ENCODE measurements at regions not wholly inside any gene's neighbourhood (a gene's known extent, or its start where the extent isn't known, plus 50 kb on each side); places are given as distances from the start of the nearest gene placed in this dataset.

DNA sequence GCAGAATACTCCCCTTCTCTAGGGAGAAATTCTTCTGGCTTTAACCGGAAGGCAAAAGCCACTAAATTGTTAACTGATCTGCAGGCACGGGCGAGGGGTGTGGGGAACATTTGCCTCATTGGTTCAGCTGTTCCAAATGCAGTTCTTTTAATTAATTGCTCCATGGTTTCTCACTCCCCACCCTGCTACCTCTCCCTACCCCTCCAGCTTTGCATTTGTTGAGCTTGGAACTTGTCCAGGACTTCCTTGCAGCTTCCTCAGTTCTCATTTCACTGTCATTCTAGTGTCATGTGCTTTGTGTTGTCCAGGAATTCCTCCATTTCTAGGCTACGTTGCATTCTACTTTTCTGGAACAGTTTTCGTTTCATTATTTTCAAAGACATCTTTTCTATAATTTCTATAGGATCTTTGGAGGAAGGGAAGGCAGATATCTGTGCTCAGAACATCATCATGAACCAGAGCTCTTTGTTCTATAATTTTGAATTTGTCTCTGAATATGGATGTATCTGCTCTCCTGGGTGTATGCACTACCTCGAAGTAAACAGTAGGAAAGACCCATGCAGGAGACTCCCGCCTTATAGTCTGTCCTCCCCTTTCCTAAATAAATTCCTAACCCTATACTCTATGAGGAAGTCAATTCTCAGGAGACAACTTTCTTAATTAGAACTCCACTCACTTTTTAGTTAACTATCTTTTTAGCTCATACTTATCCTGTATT lies 132.4 kb upstream of the LMO4 start:
- DNase-seq, result no peak

DNA sequence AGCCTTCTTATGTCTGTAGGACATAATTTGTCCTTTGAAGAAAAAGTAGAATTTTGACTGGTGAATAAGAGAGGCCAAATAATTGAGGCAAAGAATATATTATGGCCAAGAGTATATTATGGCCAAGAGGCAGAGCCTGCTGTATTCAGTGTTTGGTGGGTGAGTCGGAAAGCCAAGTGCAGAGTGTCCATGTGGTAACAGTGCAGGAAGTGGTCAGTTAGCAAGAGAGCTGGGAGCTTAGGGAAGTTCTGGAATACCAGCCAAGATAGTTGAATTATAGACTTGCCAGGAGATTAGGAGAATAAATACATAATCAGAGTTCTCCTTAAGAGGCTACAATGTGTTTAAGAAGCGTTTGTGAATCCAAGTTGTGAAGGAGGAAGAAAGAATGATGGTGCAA lies 131.5 kb upstream of the LMO4 start:
- no peak for DNase-seq

DNA sequence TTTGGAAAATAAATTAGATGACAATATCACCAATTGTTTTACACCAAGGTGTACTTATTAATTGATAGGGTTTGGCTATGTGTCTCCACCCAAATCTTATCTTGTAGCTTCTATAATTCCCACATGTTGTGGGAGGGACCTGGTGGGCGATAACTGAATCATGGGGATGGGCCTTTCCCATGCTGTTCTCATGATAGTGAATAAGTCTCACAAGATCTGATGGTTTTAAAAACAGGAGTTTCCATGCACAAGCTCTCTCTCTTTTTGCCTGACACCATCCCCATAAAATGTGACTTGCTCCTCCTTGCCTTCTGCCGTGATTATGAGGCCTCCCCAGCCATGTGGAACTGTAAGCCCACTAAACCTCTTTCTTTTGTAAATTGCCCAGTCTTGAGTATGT lies 131.0 kb upstream of the LMO4 start:
- no peak for DNase-seq

DNA sequence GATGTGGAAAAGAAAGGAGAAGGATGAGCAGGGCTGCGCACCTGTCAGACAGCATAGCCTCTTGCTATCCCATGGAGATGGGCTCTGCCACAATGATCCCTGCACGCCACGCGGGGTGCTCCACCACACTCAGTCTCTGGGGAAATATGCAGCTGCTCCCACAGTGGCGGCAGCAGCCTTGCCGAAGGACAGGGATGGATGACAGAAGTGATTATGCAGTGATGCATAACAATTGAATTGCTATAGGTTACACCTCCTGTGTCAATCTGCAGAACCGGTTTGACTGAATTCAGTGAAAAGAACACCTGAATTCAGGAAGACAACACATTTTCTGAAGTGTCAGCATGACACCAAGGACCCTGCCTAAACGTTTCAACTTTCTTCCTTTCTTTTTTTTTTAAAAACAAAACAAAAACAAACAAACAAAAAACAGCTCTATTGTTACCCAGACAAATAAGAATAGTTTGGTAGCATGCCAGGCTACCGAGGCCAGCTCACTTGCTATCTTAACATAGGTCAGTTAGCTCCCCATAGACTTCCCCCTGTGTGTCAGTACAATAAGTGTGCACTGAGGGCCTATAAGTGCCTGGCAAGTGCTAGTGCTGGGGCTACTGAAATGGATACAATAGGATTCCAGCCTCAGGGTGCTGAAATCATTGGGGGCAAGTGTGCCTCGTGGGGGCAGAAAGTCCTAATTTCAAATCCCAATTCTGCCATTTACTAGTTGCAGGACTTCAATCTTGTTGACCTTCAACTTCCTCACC lies 127.6 kb upstream of the LMO4 start:
- peak in 1 of 2 experiments; percentile 33 for DNase-seq

DNA sequence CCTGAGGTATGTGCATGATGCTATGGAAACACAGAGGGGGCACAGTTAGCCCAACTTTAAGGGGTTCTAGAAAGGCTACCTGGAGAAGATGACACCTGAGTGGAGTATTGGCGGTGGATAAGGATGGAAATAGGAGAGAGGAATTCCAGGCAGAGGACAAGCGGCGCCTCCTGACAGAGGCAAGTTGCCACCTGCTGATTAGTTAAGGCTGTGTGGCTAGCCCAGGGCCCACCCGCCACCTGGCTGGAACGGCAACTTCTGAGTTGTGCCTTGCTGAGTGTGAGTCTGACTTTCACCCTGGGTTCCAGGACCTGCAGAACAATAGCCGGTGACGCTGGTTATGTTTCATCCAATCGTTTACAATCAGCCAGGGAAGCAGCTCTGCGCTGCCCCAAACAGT lies 126.9 kb upstream of the LMO4 start:
- DNase-seq, result no peak

DNA sequence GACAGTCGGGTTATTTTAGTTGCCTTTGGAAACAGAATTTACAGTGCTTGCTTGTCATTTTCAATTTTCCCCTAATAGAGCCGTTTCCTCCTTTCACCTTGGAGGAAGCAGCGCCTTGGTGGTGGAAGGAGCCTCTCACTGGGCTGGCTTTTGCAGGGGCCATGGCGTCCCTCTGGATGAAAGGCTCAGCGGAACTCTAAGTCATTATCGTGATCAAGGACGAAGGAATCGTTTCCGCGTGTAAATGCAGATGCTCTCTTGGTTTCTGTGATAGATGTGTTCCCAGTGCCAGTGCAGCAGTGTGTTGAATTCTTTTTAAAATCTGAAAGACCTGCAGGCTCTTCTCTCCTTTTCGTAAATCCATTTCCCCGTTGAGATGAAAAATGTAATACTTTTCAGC lies 126.2 kb upstream of the LMO4 start:
- no peak for DNase-seq

DNA sequence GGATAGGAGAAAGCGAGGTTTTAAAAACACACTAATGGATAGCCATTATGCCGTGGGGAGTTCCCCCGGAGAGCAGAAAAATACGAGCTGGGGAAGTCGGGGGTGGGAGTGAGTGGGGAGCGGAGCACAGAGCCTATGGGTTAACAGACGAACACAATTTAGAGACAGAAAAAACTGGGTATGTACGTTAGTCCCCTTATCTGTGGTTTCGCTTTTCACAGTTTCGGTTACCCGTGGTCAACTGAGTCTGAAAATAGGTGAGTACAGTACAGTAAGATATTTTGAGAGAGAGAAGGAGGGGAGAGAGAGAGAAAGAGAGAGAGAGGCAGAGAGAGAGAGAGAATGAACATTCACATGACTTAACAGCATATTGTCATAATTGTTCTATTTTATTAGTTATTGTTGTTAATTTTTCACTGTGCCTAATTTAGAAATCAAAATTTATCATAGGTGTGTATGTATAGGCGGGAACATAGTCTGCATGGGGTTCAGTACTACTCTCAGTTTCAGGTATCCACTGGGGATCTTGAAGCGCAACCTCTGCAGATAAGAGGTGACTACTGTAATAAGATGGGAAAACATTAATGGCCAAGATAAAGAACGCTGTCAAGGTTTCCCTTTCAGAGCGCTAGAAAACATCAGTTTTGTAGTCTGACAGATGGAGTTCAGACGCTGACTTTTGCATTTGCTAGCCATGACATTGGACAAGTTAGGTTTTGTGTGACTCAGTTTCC lies 125.6 kb upstream of the LMO4 start:
- DNase-seq, result no peak

DNA sequence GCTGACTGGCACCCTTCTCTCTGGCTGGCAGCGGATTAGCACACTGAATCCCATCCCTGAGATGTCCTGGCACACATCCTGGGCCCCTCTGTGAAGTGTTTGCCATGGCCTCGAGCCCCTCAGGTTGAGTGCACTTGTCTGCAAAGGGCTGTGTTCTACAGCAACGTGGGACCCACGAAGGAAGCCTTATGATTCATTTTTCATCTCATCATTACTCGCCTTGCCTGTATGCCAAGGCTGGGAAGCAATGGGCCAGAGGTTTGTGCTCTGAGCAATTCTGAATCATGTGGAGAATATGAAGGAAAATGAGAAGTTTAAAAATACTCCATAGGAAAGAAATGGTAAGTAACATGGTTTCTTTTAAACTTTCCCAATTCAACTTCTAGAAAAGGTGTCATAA lies 124.8 kb upstream of the LMO4 start:
- DNase-seq, result no peak

DNA sequence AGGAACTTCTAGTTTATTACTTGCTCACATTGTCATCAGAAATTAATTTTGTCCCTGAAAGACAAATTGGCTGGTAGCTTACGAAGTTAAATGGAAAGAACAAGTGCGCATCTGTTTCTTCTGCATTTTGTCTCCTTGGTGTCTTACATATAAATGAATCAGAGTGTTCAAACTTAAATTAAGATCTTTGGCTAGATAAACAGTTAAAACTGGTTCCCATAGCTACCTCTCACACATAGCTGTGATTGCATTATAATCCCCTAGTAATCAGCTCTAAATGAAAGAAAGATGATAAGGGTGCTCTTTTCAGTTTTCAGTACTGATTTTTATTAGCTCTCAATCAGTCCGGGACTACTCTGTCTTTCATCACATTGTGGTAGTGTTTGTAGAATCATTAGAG lies 124.2 kb upstream of the LMO4 start:
- no peak for DNase-seq

DNA sequence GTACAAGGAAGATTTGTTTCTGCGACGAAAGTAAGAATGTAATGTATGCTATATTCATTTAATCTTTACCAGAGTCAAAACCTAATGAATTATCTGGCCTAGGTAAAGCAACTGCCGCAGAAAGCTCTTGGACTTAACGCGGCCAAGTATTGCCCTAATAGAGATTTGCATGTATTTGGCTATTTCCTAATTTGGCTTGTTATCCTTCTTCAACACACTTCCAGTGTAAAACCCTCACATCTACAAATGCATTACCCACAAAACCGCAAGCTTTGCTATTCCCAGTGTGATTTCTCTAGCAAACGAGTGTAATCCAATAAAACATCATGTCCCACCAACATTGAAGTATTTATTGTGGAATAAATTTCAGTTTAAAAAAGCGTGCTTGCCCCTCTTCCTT lies 123.8 kb upstream of the LMO4 start:
- no peak for DNase-seq

DNA sequence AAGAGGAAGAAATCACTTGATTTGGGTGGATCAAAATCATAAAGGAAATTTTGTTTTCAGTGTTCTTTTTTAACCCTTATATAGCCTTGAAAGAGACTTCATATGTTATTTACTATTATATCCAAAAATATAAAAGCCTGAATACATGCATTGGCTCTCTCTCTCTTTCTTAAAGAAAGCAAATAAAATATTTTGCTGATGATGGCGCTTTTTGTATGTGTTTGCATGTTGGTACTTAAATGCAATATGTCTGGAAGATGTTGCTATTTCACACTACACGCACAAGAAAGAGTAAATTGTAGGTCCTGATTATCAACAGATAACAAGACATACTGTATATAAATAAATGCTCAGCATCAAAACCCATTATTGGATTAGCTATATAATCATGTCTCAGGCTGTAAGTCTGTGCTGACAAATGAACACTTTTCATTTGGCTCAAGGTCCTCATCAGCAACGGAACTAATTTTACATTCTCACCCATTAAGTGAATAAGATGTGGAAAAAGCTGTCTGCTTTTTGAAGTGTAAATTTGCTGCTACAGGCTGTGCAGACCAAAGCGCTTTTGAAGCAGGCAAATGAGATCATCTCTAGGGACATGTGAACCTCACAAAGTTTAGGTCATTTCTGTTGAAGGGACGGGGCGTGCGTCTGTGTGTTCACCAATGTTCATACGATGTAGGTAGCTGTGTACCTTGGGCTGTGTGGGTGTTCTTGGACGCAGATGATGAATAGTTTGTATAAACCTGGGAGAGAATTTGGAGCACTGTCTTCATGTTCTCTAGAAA lies 122.4 kb upstream of the LMO4 start:
- DNase-seq, result no peak

DNA sequence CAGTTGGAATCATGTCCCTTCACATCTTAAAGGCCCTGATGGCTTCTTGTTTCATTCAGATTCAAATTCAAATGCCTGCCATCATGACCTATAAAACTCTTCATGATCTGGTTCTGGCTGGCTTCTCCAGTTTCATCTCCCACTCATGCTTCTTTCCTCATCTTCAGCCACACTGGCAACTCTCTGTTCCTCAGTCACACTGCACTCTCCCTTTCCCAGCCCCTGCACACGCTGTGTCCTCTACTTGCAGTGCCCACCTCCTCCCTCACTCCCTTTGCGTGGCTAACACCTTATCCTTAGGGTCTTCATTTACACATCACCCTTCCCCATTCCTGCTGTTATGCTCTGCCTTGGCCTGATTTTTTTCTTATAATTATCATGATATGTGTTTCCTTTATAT lies 120.6 kb upstream of the LMO4 start:
- no peak for DNase-seq

DNA sequence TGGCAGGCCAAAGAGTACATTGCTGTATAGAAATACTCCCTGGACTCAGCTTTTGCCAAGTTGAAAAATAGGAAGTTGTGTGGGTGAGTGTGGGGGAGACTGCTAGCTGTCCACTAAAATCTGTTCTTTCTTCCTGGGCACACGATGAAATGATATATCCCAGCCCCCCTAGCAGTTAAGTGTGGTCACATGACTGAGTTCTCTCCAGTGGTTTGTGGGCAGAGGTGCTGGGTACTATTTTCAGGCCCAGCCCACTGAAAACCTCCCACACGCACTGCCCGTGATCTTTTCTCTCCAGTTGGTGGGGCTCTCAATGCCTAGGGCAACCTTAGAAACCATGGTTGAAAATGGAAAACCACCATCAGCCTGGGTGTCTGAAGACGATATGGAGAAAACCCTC lies 119.7 kb upstream of the LMO4 start:
- DNase-seq, result no peak

DNA sequence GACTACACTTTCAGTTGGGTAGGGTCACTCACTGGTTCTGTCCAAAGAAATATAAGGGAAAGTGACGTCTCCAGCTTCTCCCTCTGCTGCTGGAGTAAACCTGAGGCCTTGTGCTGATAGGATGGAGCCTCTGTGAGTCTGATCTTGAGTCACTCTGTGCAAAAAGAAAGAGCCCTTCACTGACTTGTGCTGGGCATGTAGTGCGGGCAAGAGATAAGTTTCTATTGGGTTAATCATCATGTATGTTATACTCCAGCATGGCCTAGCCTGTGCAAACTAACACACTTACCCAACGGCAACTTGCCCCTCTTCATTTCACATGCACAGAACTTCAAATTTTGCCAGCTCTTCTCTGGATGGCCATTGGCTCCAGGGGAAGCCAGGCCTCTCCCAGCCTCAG lies 118.5 kb upstream of the LMO4 start:
- DNase-seq, result no peak

DNA sequence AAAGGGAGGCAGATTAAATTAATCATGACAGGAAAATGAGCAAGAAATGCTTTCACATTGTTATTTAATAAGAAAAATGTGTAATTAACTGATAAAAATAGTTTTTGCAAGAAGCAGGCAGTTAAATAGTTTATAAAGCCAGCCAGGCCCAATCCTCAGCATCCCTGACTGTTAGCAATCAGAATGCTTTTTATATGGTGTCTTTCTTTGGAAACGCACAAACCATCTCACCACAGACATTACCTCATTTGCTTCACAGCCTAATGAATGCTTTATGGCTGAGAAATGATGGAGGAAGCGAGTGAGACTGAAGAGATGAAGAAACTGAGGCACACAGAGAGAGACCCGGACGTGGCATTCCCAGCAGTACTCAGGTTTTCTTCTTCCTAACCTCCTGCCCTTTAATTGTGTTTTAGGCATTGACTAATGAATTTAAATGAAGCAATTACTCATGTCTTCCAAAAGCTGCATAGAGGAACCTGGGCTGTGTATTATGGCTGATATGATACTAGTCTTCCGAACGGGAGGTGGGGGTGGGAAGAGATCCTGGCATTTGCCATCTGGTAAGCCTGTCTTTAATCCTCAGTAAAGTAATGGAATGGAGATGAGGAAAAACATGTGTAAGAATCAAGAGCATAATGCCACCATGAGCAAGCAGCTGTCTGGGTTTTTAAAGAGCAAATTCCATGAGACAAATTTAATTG lies 116.1 kb upstream of the LMO4 start:
- DNase-seq, result peak; percentile 55 to 79

DNA sequence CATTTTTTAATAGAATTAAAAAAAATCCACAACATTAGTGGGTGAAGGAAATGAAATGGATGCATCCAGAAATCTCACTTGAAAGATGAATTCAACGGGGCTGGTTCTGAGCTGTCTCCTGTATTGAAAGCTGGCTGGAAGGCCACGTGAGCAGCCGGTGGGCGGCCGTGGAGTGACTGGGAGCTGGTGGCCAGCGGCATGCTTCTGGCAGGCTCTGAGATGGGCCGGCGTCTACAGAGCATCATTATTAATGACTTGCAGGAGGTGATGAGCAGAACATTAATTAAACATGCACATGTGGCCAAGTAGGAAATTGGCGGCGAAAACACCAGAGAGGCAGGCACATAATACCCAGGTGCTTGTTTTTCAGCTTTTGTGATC lies 115.6 kb upstream of the LMO4 start:
- DNase-seq, result peak in 1 of 2 experiments; percentile 42

DNA sequence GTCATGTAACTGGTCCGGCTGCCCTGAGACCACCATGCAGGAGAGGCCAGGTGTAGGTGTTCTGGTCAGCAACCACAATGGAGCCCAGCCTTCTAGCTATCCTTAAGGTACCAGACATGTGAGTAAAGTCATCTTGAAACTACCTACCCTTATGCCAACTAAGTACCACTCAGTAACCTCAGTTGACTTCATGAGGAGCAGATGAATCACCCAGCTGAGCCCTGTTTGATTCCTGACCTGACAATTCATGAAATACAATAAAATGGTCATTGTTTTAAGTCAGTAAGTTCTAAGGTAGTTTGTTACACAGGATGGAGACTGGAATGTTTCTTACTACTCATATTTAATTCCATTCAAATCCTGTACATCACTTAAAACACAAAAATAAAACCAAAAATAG lies 113.1 kb upstream of the LMO4 start:
- no peak for DNase-seq

DNA sequence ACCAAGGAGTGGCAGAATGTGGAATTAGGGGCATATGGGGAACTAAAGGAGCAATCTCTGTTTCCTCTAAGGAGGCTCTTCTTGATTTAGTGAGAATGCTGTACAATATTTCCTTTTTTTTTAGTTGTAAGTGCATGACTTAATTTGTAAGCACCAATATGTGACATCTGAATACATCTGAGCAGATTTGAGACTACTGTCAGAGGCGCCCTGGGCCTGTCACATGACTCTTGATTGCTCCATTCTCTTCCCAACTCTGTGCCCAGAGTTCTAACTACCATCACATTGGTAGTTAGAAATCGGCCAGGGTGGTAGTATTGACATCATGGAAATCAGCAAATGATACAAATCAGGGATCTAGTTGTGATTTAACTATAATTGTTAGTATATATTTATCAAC lies 110.1 kb upstream of the LMO4 start:
- DNase-seq, result no peak

DNA sequence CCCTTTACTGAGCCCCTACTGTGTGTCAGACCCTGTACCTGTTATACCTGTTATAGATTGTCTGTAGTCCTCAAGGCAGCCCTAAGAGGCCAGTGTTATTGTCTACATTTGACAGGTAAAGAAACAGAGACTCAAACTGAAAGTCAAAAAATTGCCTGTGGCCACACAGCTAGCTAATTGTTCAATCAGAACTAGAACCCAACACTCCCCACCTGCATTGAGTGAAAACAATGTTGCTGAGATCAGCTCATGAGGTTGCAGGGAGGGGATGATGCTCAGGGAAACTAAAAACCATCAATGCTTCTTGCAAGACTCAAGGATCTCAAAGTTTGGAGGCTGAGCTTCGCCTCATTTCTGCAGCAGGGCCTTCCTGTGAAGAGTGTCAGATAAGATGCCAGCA lies 109.5 kb upstream of the LMO4 start:
- no peak for DNase-seq

DNA sequence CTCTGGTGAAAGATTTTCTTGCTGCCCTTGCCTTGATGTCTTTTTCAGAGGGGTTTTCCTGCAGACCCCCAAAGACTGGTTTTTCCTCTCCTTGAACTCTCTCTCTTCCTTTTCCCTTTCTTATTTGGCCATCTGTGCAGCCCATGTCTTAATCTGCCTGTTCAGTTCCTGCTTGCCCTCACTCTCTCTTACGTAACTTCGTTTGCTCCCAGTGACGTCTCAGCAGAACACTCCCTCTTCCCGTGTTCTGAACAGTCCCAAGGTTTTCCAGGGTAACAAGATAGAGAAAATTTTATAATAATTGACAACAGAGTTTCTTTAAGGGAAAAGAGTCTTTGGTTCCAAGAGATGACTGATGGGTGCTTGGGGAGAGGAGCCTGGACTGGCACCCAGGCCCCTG lies 109.1 kb upstream of the LMO4 start:
- DNase-seq, result no peak

DNA sequence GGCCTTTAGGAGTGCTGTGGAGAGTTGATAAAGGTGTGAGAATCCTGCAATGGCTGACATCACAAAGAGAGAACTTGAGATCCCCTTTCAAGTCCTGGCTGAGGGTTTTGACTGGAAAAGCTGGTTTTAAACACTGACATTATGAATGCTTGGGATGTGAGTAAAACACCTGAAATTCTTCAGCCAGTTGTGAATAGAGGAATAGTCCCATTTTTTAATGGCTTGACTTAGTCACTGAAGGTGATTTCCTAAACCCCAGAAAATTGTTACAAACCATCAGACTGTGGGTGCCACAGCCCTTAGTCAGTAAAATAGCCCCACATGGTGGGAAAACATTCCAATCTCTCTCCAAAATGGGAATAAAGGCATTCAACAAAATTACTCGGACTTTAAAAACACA lies 107.7 kb upstream of the LMO4 start:
- DNase-seq, result no peak

DNA sequence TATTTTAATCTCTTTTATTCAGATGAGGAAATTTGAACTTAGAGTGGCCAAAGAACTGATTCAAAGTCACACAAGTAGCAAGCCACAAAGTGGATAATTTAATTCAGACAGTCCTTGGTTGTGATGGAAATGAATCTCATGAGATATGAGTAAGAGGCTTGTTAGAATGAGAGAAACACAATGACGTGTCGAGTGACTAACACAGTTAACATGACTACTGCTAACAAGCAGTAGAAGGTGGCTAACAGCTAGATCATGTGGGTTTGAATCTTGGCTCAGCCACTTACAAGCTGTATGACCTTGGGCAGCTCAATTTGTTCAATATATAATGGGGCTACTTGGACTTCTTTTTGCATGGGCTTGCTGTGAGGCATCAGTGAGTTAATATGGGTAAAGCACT lies 104.5 kb upstream of the LMO4 start:
- DNase-seq, result no peak

DNA sequence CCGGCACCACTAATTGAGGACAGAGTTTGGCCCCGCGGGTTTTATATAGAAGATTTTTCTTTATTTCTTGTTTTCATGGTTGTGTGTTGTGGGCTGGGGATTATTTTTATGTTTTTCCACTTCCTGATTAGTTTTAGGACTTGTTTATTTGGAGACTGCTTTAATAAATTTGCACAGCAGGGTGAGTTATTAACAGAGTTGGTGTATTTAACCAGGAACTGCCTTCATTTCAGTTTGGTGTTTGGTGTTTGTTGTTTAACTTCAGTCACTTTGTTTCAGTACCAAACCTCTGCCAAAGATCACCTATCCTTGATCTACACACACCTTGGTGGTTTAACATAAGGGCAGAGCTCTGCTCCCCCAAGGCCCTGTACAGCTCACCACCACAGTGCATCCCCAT lies 103.5 kb upstream of the LMO4 start:
- DNase-seq, result no peak

Measured in NCI-H524 (cell line).